ENCODE measurements at regions not wholly inside any gene's neighbourhood (a gene's known extent, or its start where the extent isn't known, plus 50 kb on each side); places are given as distances from the start of the nearest gene placed in this dataset.

- no peak for DNase-seq
These were observed 211.3 kb downstream of the AACS start for GRCh38 chr12:125276567-125276966.

GRCh38 chr12:125280482-125281377 is 215.5 kb downstream of the AACS start:
- DNase-seq: no peak

- no peak for DNase-seq
These were observed 217.7 kb downstream of the AACS start for GRCh38 chr12:125282921-125283320.

GRCh38 chr12:125283521-125283920 is 218.3 kb downstream of the AACS start:
- no peak for DNase-seq

GRCh38 chr12:125284087-125284486 is 218.9 kb downstream of the AACS start:
- no peak for DNase-seq

GRCh38 chr12:125284945-125285685 is 219.9 kb downstream of the AACS start:
- DNase-seq: no peak

GRCh38 chr12:125286005-125286727 is 220.9 kb downstream of the AACS start:
- DNase-seq: no peak

- DNase-seq: no peak
These were observed 222.1 kb downstream of the AACS start for GRCh38 chr12:125287155-125287847.

GRCh38 chr12:125288931-125289928 is 224.0 kb downstream of the AACS start:
- DNase-seq: no peak

GRCh38 chr12:125289970-125290369 is 224.7 kb downstream of the AACS start:
- no peak for DNase-seq

- DNase-seq: no peak
These were observed 227.5 kb downstream of the AACS start for GRCh38 chr12:125292700-125293099.

GRCh38 chr12:125295550-125295949 is 230.3 kb downstream of the AACS start:
- no peak for DNase-seq

- DNase-seq: no peak
These were observed 231.5 kb downstream of the AACS start for GRCh38 chr12:125296701-125297100.

- DNase-seq: no peak
These were observed 234.6 kb downstream of the AACS start for GRCh38 chr12:125299840-125300239.

GRCh38 chr12:125300249-125300648 is 235.0 kb downstream of the AACS start:
- no peak for DNase-seq

GRCh38 chr12:125303337-125303736 is 238.1 kb downstream of the AACS start:
- no peak for DNase-seq

- no peak for DNase-seq
These were observed 238.8 kb downstream of the AACS start for GRCh38 chr12:125304029-125304428.

- no peak for DNase-seq
These were observed 240.0 kb downstream of the AACS start for GRCh38 chr12:125305231-125305630.

- no peak for DNase-seq
These were observed 245.2 kb downstream of the AACS start for GRCh38 chr12:125310461-125310860.

- no peak for DNase-seq
These were observed 245.8 kb downstream of the AACS start for GRCh38 chr12:125311050-125311449.

GRCh38 chr12:125312471-125312870 is 247.2 kb downstream of the AACS start:
- no peak for DNase-seq
